Activated B cell treated with CpG ODN at 0.5 μM for 24 hours (primary cell): ENCODE measurements at regions not wholly inside any gene's neighbourhood (a gene's known extent, or its start where the extent isn't known, plus 50 kb on each side); places are given as distances from the start of the nearest gene placed in this dataset.

Experiments
- ATAC-seq: fragments of 200-7000 bp; cut with Tn5 transposase; one replicate; pipeline ENCODE4 v1.10.0; 2021; ENCODE audit warnings: low read depth, mild to moderate bottlenecking, moderate library complexity
- CTCF ChIA-PET: fragments of 350-600 bp; sonication (Branson Sonifier 250); formaldehyde crosslinking; loops from one replicate; lab custom pipeline; 2021; ENCODE audit warnings: antibody characterized with exemption; lab: Charles Lee
- POLR2A ChIA-PET: fragments of 350-600 bp; sonication (Branson Sonifier 250); formaldehyde crosslinking; loops from one replicate; lab custom pipeline; 2021; ENCODE audit warnings: antibody characterized with exemption; lab: Charles Lee
- DNase-seq: peaks from one replicate; pipeline ENCODE4 v3.0.0; 2022
- H3K27ac Mint-ChIP-seq: one replicate; pipeline ENCODE4 v1.8.0; 2020; ENCODE audit warnings: mixed read lengths
- H3K27me3 Mint-ChIP-seq: one replicate; pipeline ENCODE4 v1.8.0; 2021; ENCODE audit warnings: mixed read lengths
- H3K36me3 Mint-ChIP-seq: one replicate; pipeline ENCODE4 v1.8.0; 2021; ENCODE audit warnings: low read depth, mixed read lengths
- H3K4me1 Mint-ChIP-seq: one replicate; pipeline ENCODE4 v1.8.0; 2021; ENCODE audit warnings: mixed read lengths
- H3K4me3 Mint-ChIP-seq: one replicate; pipeline ENCODE4 v1.8.0; 2020; ENCODE audit warnings: mild to moderate bottlenecking, mixed read lengths
- H3K9me3 Mint-ChIP-seq: one replicate; pipeline ENCODE4 v1.8.0; 2020; ENCODE audit warnings: mixed read lengths
- CTCF ChIP-seq: fragments of 200-600 bp; IDR thresholded peaks from one replicate; pipeline ENCODE4 v1.8.0; 2022; ENCODE audit warnings: antibody characterized with exemption, mild to moderate bottlenecking
- intact Hi-C: fragments of 100-400 bp; cut with micrococcal nuclease; formaldehyde crosslinking; loops from one replicate; pipeline ENCODE4 v1.15.1; 2024

DNA sequence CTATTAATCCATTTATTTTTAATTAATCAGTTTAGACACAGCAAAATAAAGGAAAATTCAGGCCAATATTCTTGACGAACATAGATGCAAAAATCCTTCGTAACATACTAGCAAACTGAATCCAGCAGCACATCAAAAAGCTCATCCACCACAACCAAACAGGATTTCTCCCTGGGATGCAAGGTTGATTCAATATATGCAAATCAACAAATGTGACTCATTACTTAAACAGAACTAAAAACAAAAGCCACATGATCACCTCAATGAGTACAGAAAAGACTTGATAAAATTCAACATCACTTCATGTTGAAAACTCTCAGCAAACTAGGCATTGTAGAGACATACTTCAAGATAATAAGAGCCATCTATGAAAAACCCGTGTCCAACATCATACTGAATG lies 364.1 kb upstream of the THBS1 start:
- DNase-seq (no peak), ATAC-seq (no peak)
- POLR2A ChIA-PET, result no interaction called here
- TF ChIP-seq CTCF, result no peak
- no peaks in the 10 kb centered on the region for H3K9me3 Mint-ChIP-seq
- CTCF ChIA-PET, result no interaction called here
- intact Hi-C loops, result no loop called here
- H3K4me1 Mint-ChIP-seq, result no peaks in the 10 kb centered on the region
- H3K36me3 Mint-ChIP-seq, result no peaks in the 10 kb centered on the region
- no peak overlapping the region for H3K4me3 Mint-ChIP-seq
- peaks cover 1% of the 10 kb centered on the region for H3K27me3 Mint-ChIP-seq
- H3K27ac Mint-ChIP-seq, result no peak overlapping the region

DNA sequence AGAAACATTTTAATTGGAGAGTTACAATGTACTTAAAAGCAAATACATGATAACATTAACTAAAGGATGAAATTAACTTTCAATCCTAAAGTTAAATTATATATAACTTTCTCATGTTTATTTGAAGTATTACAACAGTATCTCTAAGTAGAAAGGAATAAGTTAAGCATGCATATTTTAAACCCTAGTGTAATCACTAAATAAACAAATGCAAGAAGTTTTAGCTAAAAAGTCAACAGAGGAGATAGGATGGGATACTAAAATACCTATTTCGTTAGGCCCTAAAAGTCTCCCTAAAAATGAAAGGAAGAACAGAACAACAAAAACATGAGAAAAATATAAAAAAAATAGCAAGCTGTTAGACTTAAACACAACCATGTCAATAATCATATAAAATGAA lies 361.3 kb upstream of the THBS1 start:
- Mint-ChIP-seq H3K27ac (no peak overlapping the region), H3K36me3 (no peaks in the 10 kb centered on the region), H3K27me3 (peaks cover 1% of the 10 kb centered on the region), H3K9me3 (peaks cover under 1% of the 10 kb centered on the region), H3K4me3 (no peak overlapping the region), H3K4me1 (no peaks in the 10 kb centered on the region)
- POLR2A ChIA-PET, result no interaction called here
- intact Hi-C loops, result no loop called here
- ATAC-seq (no peak), DNase-seq (no peak)
- CTCF ChIA-PET, result no interaction called here
- TF ChIP-seq CTCF, result no peak

DNA sequence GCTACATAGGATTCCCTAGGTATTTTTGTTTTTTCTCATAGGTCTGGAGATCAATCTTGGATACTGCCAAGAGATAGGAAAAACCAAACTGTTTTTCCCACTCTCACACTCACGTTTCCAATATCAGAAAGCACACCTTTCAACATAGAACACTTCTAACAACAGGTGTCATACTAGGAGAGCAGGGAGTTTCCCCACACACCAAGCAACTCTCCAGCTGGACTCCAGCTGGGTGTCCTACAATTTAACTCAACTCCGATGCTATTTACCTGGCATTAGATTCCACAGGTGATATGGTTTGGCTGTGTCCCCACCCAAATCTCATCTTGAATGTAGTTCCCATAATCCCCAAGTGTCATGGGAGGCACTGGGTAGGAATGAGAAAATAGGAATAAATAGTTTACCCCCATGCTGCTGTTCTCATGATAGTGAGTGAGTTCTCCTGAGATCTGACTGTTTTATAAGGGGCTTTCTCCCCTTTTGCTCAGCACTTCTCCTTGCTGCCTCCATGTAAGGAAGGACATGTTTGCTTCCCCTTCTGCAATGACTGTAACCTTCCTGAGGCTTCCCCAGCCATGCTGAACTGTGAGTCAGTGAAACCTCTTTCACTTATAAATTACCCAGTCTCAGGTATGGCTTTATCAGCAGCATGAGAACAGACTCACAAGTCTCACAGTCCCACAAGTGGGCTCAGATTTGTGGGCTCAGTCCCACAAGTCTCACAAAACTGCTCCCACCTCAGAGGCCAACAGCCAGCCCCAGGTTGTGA lies 354.5 kb upstream of the THBS1 start:
- intact Hi-C loops, result no loop called here
- Mint-ChIP-seq H3K36me3 (no peaks in the 10 kb centered on the region), H3K4me1 (no peaks in the 10 kb centered on the region), H3K4me3 (no peak overlapping the region), H3K27me3 (no peaks in the 10 kb centered on the region), H3K27ac (no peak overlapping the region), H3K9me3 (peaks cover 2% of the 10 kb centered on the region)
- no peak for DNase-seq
- ATAC-seq, result no peak
- CTCF ChIA-PET, result no interaction called here
- POLR2A ChIA-PET, result no interaction called here
- TF ChIP-seq CTCF, result no peak

DNA sequence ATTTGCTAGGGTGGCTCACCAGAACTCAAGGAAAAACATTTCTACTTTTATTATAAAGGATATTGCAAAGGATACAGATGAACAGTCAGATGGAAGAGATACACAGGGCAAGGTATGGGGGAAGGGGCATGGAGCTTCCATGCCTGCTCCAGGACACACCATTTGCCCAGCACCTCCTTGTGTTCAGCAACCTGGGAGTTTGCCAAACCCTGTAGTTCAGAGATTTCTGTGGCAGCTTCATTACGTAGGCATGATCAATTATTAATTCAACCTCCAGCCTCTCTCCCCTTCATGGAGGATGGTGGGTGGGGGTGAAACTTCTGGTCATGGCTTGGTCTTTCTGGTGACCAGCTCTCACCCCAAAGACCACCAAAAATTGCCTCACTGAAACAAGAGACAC lies 353.9 kb upstream of the THBS1 start:
- ChIA-PET POLR2A (no interaction called here), CTCF (no interaction called here)
- TF ChIP-seq CTCF, result no peak
- ATAC-seq (no peak), DNase-seq (no peak)
- H3K36me3 Mint-ChIP-seq, result no peaks in the 10 kb centered on the region
- H3K4me1 Mint-ChIP-seq, result no peaks in the 10 kb centered on the region
- H3K4me3 Mint-ChIP-seq, result no peak overlapping the region
- intact Hi-C loops, result no loop called here
- H3K27me3 Mint-ChIP-seq, result no peaks in the 10 kb centered on the region
- no peak overlapping the region for H3K27ac Mint-ChIP-seq
- H3K9me3 Mint-ChIP-seq, result peaks cover 2% of the 10 kb centered on the region

GRCh38 chr15:39228889-39229288 lies 352.0 kb upstream of the THBS1 start:
- no peak for DNase-seq
- Mint-ChIP-seq H3K4me1 (no peaks in the 10 kb centered on the region), H3K4me3 (no peak overlapping the region), H3K27me3 (no peaks in the 10 kb centered on the region), H3K27ac (no peak overlapping the region), H3K9me3 (peaks cover 2% of the 10 kb centered on the region), H3K36me3 (no peaks in the 10 kb centered on the region)
- no peak for ATAC-seq
- POLR2A ChIA-PET, result no interaction called here
- CTCF ChIA-PET, result no interaction called here
- no peak for TF ChIP-seq CTCF
- intact Hi-C loops, result no loop called here
